Gastroesophageal sphincter (tissue), 3 donors: ENCODE measurements at regions not wholly inside any gene's neighbourhood (a gene's known extent, or its start where the extent isn't known, plus 50 kb on each side); places are given as distances from the start of the nearest gene placed in this dataset.

Experiments
- CTCF ChIP-seq, 4 experiments: fragments of 200-600 bp in 2 of 4; fragments of 450-650 bp in 2 of 4; sonication (generic) in 1 of 4; IDR thresholded peaks; one replicate each; pipeline ENCODE4 v1.5.1; 2017 to 2019; ENCODE audit warnings: antibody characterized with exemption in 4 of 4, mild to moderate bottlenecking in 2 of 4, moderate library complexity in 2 of 4
- POLR2A ChIP-seq, 2 donors: fragments of 450-650 bp; IDR thresholded peaks; one replicate each; pipeline ENCODE4 v1.6.1; 2017; ENCODE audit warnings: antibody characterized with exemption in 2 of 2, mild to moderate bottlenecking in 2 of 2, moderate library complexity in 1 of 2
- POLR2AphosphoS5 ChIP-seq: sonication (generic); formaldehyde crosslinking; IDR thresholded peaks from one replicate; pipeline ENCODE4 v1.6.1; 2017; ENCODE audit warnings: antibody characterized with exemption

- no peak for TF ChIP-seq POLR2AphosphoS5
- no peak for TF ChIP-seq POLR2A (IDR thresholded peaks at IDR 0.05)
- no peak for TF ChIP-seq CTCF (IDR thresholded peaks at IDR 0.05)
Observed at GRCh38 chr12:59887178-59887577, 291.3 kb downstream of the SLC16A7 start.
